Karpas-422 (cell line): ENCODE measurements at regions not wholly inside any gene's neighbourhood (a gene's known extent, or its start where the extent isn't known, plus 50 kb on each side); places are given as distances from the start of the nearest gene placed in this dataset.

Experiments used
- DNase-seq: peaks from one replicate; pipeline ENCODE4 v3.0.0-alpha.2; 2015
- H2AFZ ChIP-seq: fragments of 200-600 bp; sonication (generic); 2 replicates; pipeline ENCODE4 v1.6.1; 2014; ENCODE audit warnings: antibody characterized with exemption, low read length, mixed read lengths
- H3K27ac ChIP-seq: fragments of 200-600 bp; sonication (generic); 2 replicates; pipeline ENCODE4 v1.5.1; 2014; ENCODE audit warnings: mild to moderate bottlenecking, low read length, moderate library complexity
- H3K27me3 ChIP-seq: fragments of 200-600 bp; sonication (generic); 2 replicates; pipeline ENCODE4 v1.6.1; 2014; ENCODE audit warnings: low read length, mixed read lengths
- H3K36me3 ChIP-seq: fragments of 200-600 bp; sonication (generic); 2 replicates; pipeline ENCODE4 v1.6.1; 2014; ENCODE audit warnings: low read length, mixed read lengths; ENCODE audit not compliant: insufficient read depth
- H3K4me1 ChIP-seq: fragments of 200-600 bp; sonication (generic); 2 replicates; pipeline ENCODE4 v1.6.1; 2014; ENCODE audit warnings: mild to moderate bottlenecking, low read length, mixed read lengths
- H3K4me2 ChIP-seq: fragments of 200-600 bp; sonication (generic); 2 replicates; pipeline ENCODE4 v1.6.1; 2014; ENCODE audit warnings: low read length, low read depth, mild to moderate bottlenecking; ENCODE audit not compliant: poor library complexity, severe bottlenecking
- H3K4me3 ChIP-seq: fragments of 200-600 bp; sonication (generic); 2 replicates; pipeline ENCODE4 v1.5.1; 2014; ENCODE audit warnings: mild to moderate bottlenecking, antibody characterized with exemption, low read length, mixed read lengths
- H3K79me2 ChIP-seq: fragments of 200-600 bp; sonication (generic); 2 replicates; pipeline ENCODE4 v1.6.1; 2014; ENCODE audit warnings: mild to moderate bottlenecking, low read length, mixed read lengths
- H3K9ac ChIP-seq: fragments of 200-600 bp; sonication (generic); 2 replicates; pipeline ENCODE4 v1.6.0; 2014; ENCODE audit warnings: low read length
- H3K9me2 ChIP-seq: fragments of 200-600 bp; sonication (generic), shearing (Covaris generic); replicated peaks from 2 replicates; pipeline ENCODE4 v1.6.0; 2014; ENCODE audit warnings: mild to moderate bottlenecking, low read length, moderate library complexity; ENCODE audit not compliant: insufficient read depth
- H3K9me3 ChIP-seq: fragments of 300-700, 200-600 bp; sonication (generic); 2 replicates; pipeline ENCODE4 v1.6.1; 2014; ENCODE audit warnings: low read length, mixed read lengths
- H4K20me1 ChIP-seq: fragments of 200-600 bp; sonication (generic); 2 replicates; pipeline ENCODE4 v1.6.1; 2014; ENCODE audit warnings: mild to moderate bottlenecking, antibody characterized with exemption, low read length, low read depth; ENCODE audit not compliant: insufficient read depth

DNA sequence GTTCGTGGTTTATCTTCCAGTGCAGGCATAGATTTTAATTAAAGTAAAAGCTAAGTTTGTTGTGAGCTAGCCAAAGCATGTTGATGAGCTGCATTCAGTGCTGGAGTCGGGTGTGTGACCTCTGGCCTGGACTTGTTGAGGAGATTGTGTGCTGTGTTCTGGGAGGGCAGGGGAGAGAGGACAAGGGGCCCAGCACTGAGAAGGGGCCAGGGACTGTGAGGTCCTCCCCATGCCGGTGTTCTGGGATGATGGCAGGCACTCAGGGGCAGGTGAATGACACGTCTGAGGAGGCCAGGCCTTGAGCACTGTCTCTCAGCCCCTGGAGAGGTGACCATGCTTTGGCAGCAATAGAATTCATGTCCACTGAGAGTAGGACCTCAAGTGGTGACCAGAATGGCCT lies 97.9 kb downstream of the FOXF2 start:
- Histone ChIP-seq H3K27ac (no peak overlapping the region), H2AFZ (no peak overlapping the region), H3K9me2 (no peaks in the 10 kb centered on the region), H3K4me1 (peaks cover 7% of the 10 kb centered on the region), H3K9ac (no peak overlapping the region), H4K20me1 (no peaks in the 10 kb centered on the region), H3K36me3 (no peaks in the 10 kb centered on the region), H3K9me3 (no peaks in the 10 kb centered on the region), H3K79me2 (no peaks in the 10 kb centered on the region), H3K4me2 (no peak overlapping the region), H3K4me3 (no peak overlapping the region), H3K27me3 (no peaks in the 10 kb centered on the region)
- no peak for DNase-seq

DNA sequence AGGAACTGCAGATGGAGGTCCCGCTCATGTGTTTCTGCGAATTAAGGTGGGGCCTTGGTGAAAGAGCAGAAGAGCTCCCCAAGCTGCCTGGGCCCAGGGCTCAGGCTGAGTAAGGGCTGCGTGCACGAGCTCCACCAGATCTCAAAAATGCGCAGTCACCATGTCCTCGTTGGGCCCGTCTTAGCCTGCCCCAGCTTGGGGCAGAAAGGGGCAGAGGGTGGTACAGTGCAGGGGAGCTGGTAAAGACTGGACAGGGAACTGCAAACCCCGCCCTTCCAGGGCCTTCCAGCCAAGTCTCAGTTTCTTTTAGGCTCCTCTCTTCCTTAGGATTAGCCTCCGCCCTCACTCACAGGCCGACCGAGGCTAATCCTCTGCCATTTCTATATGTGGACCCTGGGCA lies 101.6 kb downstream of the FOXF2 start:
- no peak overlapping the region for H3K4me2 ChIP-seq
- no peak overlapping the region for H2AFZ ChIP-seq
- no peak overlapping the region for H3K4me3 ChIP-seq
- no peak for DNase-seq
- no peaks in the 10 kb centered on the region for H3K9me3 ChIP-seq
- no peaks in the 10 kb centered on the region for H3K9me2 ChIP-seq
- no peak overlapping the region for H3K9ac ChIP-seq
- no peaks in the 10 kb centered on the region for H4K20me1 ChIP-seq
- H3K4me1 ChIP-seq = no peaks in the 10 kb centered on the region
- no peak overlapping the region for H3K27ac ChIP-seq
- no peaks in the 10 kb centered on the region for H3K79me2 ChIP-seq
- H3K36me3 ChIP-seq = no peaks in the 10 kb centered on the region
- no peaks in the 10 kb centered on the region for H3K27me3 ChIP-seq

DNA sequence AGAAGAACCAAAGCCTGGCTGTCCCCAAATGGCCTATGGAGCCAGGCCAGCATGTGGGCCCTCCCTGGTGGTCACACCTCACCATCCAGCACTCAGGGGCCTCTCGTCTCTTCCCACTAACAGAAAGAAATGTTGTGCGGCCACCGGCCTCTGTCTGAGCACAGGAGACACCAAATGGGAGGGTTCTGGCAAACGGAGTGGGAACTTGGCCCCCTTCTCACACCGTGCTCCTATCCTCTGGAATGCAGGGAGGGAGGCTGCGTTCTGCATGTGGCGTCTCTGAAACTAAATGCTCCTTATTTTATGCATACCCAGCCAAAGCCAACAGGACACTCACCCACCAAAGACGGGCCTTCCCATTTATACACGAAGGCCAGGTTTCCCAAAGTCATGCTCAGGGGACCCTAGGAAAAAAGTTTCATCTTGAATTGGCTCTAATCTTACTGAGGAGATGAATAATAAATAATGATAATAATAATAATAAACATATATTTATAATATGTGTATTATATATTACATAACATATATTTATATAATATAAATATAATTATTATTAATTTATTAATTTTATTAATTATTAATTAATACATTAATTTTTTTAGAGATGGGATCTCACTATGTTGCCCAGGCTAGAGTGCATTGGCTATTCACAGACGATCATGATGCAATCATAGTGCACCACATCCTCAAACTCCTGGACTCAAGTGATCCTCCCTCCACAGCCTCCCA lies 102.4 kb downstream of the FOXF2 start:
- no peak overlapping the region for H2AFZ ChIP-seq
- no peaks in the 10 kb centered on the region for H3K27me3 ChIP-seq
- no peaks in the 10 kb centered on the region for H3K36me3 ChIP-seq
- no peak overlapping the region for H3K27ac ChIP-seq
- no peaks in the 10 kb centered on the region for H3K9me3 ChIP-seq
- H3K9ac ChIP-seq = no peak overlapping the region
- no peak for DNase-seq
- no peaks in the 10 kb centered on the region for H3K79me2 ChIP-seq
- no peak overlapping the region for H3K4me3 ChIP-seq
- no peaks in the 10 kb centered on the region for H3K9me2 ChIP-seq
- no peak overlapping the region for H3K4me2 ChIP-seq
- no peaks in the 10 kb centered on the region for H3K4me1 ChIP-seq
- no peaks in the 10 kb centered on the region for H4K20me1 ChIP-seq

DNA sequence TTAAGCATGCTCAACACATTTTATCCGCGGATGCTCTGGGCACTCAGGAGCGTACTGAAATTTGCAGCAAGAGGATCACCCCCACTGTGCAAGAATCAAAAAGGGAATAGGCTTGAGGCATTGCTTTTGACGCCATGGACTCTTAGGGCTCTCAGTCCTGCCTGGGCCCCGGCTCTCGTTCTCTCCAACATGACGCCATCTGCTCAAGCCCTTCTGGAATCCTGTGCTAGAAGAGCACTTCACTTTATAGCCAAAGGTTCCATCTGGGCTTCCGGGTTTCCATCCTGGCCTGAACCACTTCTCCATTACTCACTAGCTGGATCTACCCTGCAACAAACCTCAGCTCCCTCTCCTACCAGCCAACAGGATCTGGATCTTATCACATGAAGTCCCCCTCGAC lies 105.3 kb downstream of the FOXF2 start:
- no peak overlapping the region for H3K27ac ChIP-seq
- H3K9me2 ChIP-seq = no peaks in the 10 kb centered on the region
- no peaks in the 10 kb centered on the region for H4K20me1 ChIP-seq
- H3K4me3 ChIP-seq = no peak overlapping the region
- no peak overlapping the region for H3K9ac ChIP-seq
- no peaks in the 10 kb centered on the region for H3K36me3 ChIP-seq
- no peaks in the 10 kb centered on the region for H3K27me3 ChIP-seq
- DNase-seq = no peak
- no peaks in the 10 kb centered on the region for H3K9me3 ChIP-seq
- no peak overlapping the region for H2AFZ ChIP-seq
- H3K4me1 ChIP-seq = no peaks in the 10 kb centered on the region
- H3K79me2 ChIP-seq = no peaks in the 10 kb centered on the region
- H3K4me2 ChIP-seq = no peak overlapping the region

- Histone ChIP-seq H3K9me2 (no peaks in the 10 kb centered on the region), H3K9ac (no peak overlapping the region), H3K4me2 (no peak overlapping the region), H4K20me1 (no peaks in the 10 kb centered on the region), H3K36me3 (no peaks in the 10 kb centered on the region), H3K9me3 (no peaks in the 10 kb centered on the region), H3K27me3 (no peaks in the 10 kb centered on the region), H3K79me2 (no peaks in the 10 kb centered on the region), H3K27ac (no peak overlapping the region), H2AFZ (no peak overlapping the region), H3K4me1 (no peaks in the 10 kb centered on the region), H3K4me3 (no peak overlapping the region)
- no peak for DNase-seq
These were observed 106.0 kb downstream of the FOXF2 start for GRCh38 chr6:1495344-1495743.

DNA sequence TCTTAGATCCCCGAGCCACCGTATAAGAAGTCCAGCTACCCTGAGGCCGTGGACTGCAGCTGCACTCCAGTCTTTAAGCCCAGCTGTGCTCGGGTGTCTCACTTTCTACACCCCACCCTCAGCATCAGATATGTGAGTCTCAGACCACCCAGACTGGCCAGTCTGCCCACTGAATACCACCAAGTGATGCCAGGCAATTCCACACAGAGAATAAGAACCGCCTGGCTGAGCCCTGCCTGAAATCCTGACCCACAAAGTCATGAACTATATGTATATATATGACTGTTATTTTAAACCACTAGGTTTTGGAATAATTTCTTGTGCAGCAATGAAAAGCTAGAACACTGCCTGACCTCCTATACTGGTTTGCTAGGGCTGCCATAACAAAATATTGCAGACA lies 106.7 kb downstream of the FOXF2 start:
- no peaks in the 10 kb centered on the region for H3K36me3 ChIP-seq

DNA sequence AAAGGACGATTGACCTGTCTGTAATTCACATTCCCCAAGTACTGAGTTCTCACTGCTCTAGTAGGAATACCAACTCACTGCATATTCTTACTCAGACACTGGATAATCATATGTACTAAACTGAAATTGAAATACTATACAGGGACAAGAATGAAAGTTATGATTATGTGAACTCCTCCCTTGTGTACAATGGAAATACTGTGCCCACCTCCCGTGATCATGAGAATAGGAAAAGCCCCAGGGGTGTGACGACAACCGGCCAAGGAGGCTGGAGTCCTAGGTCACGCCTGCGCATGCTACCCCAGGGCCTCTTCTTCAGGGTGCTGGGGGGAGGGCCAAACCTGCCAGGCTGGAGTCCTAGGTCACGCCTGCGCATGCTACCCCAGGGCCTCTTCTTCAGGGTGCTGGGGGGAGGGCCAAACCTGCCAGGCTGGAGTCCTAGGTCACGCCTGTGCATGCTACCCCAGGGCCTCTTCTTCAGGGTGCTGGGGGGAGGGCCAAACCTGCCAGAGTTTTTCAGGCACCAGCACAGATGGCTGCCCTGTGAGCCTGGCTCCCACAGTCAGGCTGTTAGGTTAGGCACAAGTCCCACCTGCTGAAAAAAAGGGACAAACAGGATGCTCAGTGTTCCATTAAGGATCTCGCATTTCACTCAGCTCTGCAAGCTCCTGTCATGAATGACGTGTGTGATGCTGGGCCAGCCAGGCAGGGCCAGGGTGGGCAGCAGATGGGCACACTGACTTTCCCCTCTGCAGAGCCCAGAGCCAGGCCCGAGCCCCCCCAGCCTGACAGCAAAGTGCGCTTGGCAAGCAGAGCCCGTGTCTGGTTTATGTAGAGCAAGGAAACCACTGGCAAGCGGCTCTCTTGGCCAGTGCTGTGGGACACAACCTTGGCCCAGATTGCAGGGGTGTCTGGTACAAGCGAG lies 107.7 kb downstream of the FOXF2 start:
- DNase-seq = no peak
- H4K20me1 ChIP-seq = no peaks in the 10 kb centered on the region
- no peak overlapping the region for H3K27ac ChIP-seq
- H3K27me3 ChIP-seq = no peaks in the 10 kb centered on the region
- no peaks in the 10 kb centered on the region for H3K36me3 ChIP-seq
- no peak overlapping the region for H3K4me3 ChIP-seq
- no peaks in the 10 kb centered on the region for H3K9me2 ChIP-seq
- no peaks in the 10 kb centered on the region for H3K4me1 ChIP-seq
- H2AFZ ChIP-seq = no peak overlapping the region
- no peak overlapping the region for H3K4me2 ChIP-seq
- H3K9ac ChIP-seq = no peak overlapping the region
- H3K79me2 ChIP-seq = no peaks in the 10 kb centered on the region
- H3K9me3 ChIP-seq = no peaks in the 10 kb centered on the region

More for the DNA sequence above, 106.7 kb downstream of the FOXF2 start:
- no peaks in the 10 kb centered on the region for H3K9me2 ChIP-seq
- no peaks in the 10 kb centered on the region for H3K4me1 ChIP-seq
- no peaks in the 10 kb centered on the region for H4K20me1 ChIP-seq
- no peak overlapping the region for H2AFZ ChIP-seq
- no peak overlapping the region for H3K4me2 ChIP-seq
- H3K4me3 ChIP-seq = no peak overlapping the region
- no peaks in the 10 kb centered on the region for H3K27me3 ChIP-seq
- no peak overlapping the region for H3K27ac ChIP-seq
- no peaks in the 10 kb centered on the region for H3K79me2 ChIP-seq
- DNase-seq = no peak
- H3K9ac ChIP-seq = no peak overlapping the region
- no peaks in the 10 kb centered on the region for H3K9me3 ChIP-seq

DNA sequence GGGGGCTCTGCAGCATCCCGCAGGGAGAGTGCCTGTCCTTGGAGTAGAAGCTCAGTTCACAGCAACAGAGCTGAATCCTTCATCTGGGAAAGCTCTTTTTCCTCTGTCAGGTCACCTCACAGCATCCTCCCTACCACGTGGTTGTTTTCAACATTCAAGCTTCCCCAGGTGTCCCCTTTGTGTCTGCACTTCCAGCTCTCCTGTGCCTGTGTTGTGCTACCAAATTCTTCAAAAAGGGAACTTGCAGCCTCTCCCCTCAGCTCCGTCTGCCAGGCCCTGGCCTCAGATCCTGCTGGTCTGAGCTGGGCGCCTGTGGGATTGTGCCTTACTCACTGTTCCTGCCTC lies 108.4 kb downstream of the FOXF2 start:
- Histone ChIP-seq H4K20me1 (no peaks in the 10 kb centered on the region), H3K9me2 (no peaks in the 10 kb centered on the region), H3K4me1 (no peaks in the 10 kb centered on the region), H3K27ac (no peak overlapping the region), H3K4me2 (no peak overlapping the region), H3K9ac (no peak overlapping the region), H3K4me3 (no peak overlapping the region), H3K79me2 (no peaks in the 10 kb centered on the region), H3K36me3 (no peaks in the 10 kb centered on the region), H2AFZ (no peak overlapping the region), H3K27me3 (no peaks in the 10 kb centered on the region), H3K9me3 (no peaks in the 10 kb centered on the region)
- DNase-seq = no peak
